Mesenchymal stem cell (in vitro differentiated cells and primary cell): ENCODE measurements at regions not wholly inside any gene's neighbourhood (a gene's known extent, or its start where the extent isn't known, plus 50 kb on each side); places are given as distances from the start of the nearest gene placed in this dataset.
"Not testable (repeated sequence)": the region's sequence is repeated elsewhere in the genome, so short reads cannot be mapped to it uniquely, and the experiment has no call there.

Experiments
- DNase-seq: peaks from one replicate; pipeline ENCODE4 v3.0.0-alpha.2; 2013
- H2AFZ ChIP-seq: one replicate; pipeline ENCODE4 v1.6.1; 2013; ENCODE audit warnings: low read depth, mild to moderate bottlenecking, control low read depth, inconsistent platforms, low read length, moderate library complexity
- H2AK5ac ChIP-seq: 2 replicates; pipeline ENCODE4 v1.6.1; 2013; ENCODE audit warnings: low read length, moderate library complexity, mild to moderate bottlenecking, inconsistent platforms; ENCODE audit not compliant: severe bottlenecking
- H2BK120ac ChIP-seq: one replicate; pipeline ENCODE4 v1.6.1; 2013; ENCODE audit warnings: low read depth, mild to moderate bottlenecking, inconsistent platforms, low read length, moderate library complexity
- H2BK12ac ChIP-seq, 2 experiments: one replicate each; pipeline ENCODE4 v1.6.1; 2013; ENCODE audit warnings: inconsistent platforms in 2 of 2, low read length in 2 of 2, mild to moderate bottlenecking in 2 of 2, moderate library complexity in 2 of 2, control low read depth in 1 of 2
- H2BK15ac ChIP-seq: one replicate; pipeline ENCODE4 v1.6.1; 2013; ENCODE audit warnings: mild to moderate bottlenecking, low read depth, inconsistent platforms; ENCODE audit not compliant: poor library complexity, severe bottlenecking
- H2BK5ac ChIP-seq: 2 replicates; pipeline ENCODE4 v1.6.1; 2013; ENCODE audit warnings: low read depth, mild to moderate bottlenecking, low read length, control low read depth, inconsistent platforms; ENCODE audit not compliant: poor library complexity, severe bottlenecking
- H3K14ac ChIP-seq, 2 experiments: one replicate each; pipeline ENCODE4 v1.6.1; 2013; ENCODE audit warnings: inconsistent platforms in 2 of 2, low read length in 2 of 2, control low read depth in 1 of 2, mild to moderate bottlenecking in 1 of 2, moderate library complexity in 1 of 2
- H3K18ac ChIP-seq, 2 experiments: one replicate each; pipeline ENCODE4 v1.6.1; 2013; ENCODE audit warnings: inconsistent platforms in 2 of 2, low read length in 2 of 2, control low read depth in 1 of 2, low read depth in 1 of 2, mild to moderate bottlenecking in 1 of 2
- H3K23ac ChIP-seq, 2 experiments: one replicate each; pipeline ENCODE4 v1.6.1; 2013; ENCODE audit warnings: inconsistent platforms in 2 of 2, low read length in 2 of 2, mild to moderate bottlenecking in 2 of 2, moderate library complexity in 2 of 2, control low read depth in 1 of 2
- H3K27ac ChIP-seq: 2 replicates; pipeline ENCODE4 v1.5.1; 2013; ENCODE audit warnings: mild to moderate bottlenecking, moderate library complexity, low read length, control low read depth, inconsistent platforms; ENCODE audit not compliant: poor library complexity, severe bottlenecking
- H3K27me3 ChIP-seq, 2 experiments: 2 replicates each; pipeline versions ENCODE4 v1.6.1 to v1.7.0; 2013; ENCODE audit warnings: low read length in 2 of 2, mild to moderate bottlenecking in 2 of 2, moderate library complexity in 2 of 2, control low read depth in 1 of 2, inconsistent platforms in 1 of 2; ENCODE audit not compliant: control insufficient read depth in 1 of 2, insufficient read depth in 1 of 2
- H3K36me3 ChIP-seq, 2 experiments: 2 replicates each; pipeline versions ENCODE4 v1.6.1 to v1.7.0; 2013; ENCODE audit warnings: low read length in 2 of 2, control low read depth in 1 of 2, inconsistent platforms in 1 of 2, low read depth in 1 of 2, mild to moderate bottlenecking in 1 of 2; ENCODE audit not compliant: insufficient read depth in 2 of 2, control insufficient read depth in 1 of 2
- H3K4ac ChIP-seq, 2 experiments: one replicate each; pipeline ENCODE4 v1.6.1; 2013; ENCODE audit warnings: inconsistent platforms in 2 of 2, low read length in 2 of 2, mild to moderate bottlenecking in 2 of 2, moderate library complexity in 2 of 2, control low read depth in 1 of 2, low read depth in 1 of 2
- H3K4me1 ChIP-seq: 2 replicates; pipeline ENCODE4 v1.6.1; 2013; ENCODE audit warnings: low read depth, low read length, control low read depth; ENCODE audit not compliant: control insufficient read depth, insufficient read depth
- H3K4me2 ChIP-seq: 2 replicates; pipeline ENCODE4 v1.6.1; 2013; ENCODE audit warnings: low read length, mild to moderate bottlenecking, inconsistent platforms; ENCODE audit not compliant: poor library complexity, severe bottlenecking
- H3K4me3 ChIP-seq, 2 experiments: 2 replicates each; pipeline versions ENCODE4 v1.5.1 to v1.7.0; 2013; ENCODE audit warnings: low read length in 2 of 2, mild to moderate bottlenecking in 2 of 2, control low read depth in 1 of 2, low read depth in 1 of 2; ENCODE audit not compliant: insufficient read depth in 1 of 2
- H3K79me1 ChIP-seq: replicated peaks from 2 replicates; pipeline ENCODE4 v1.6.1; 2013; ENCODE audit warnings: mild to moderate bottlenecking, control low read depth, low read length, inconsistent platforms; ENCODE audit not compliant: poor library complexity, severe bottlenecking
- H3K9ac ChIP-seq: 2 replicates; pipeline ENCODE4 v1.7.0; 2013; ENCODE audit warnings: mild to moderate bottlenecking, low read length, moderate library complexity
- H3K9me3 ChIP-seq: 2 replicates; pipeline ENCODE4 v1.7.0; 2013; ENCODE audit warnings: mild to moderate bottlenecking, low read length; ENCODE audit not compliant: control insufficient read depth
- H4K8ac ChIP-seq: one replicate; pipeline ENCODE4 v1.6.1; 2013; ENCODE audit warnings: inconsistent platforms, mild to moderate bottlenecking, low read length, moderate library complexity
- H4K91ac ChIP-seq: one replicate; pipeline ENCODE4 v1.6.1; 2013; ENCODE audit warnings: mild to moderate bottlenecking, low read length, inconsistent platforms
- WGBS: methylation state at CpG from one replicate; pipeline ENCODE4 v1.1.7; 2013; ENCODE audit warnings: mixed read lengths; 5-methylcytosine and 5-hydroxymethylcytosine counted together

DNA sequence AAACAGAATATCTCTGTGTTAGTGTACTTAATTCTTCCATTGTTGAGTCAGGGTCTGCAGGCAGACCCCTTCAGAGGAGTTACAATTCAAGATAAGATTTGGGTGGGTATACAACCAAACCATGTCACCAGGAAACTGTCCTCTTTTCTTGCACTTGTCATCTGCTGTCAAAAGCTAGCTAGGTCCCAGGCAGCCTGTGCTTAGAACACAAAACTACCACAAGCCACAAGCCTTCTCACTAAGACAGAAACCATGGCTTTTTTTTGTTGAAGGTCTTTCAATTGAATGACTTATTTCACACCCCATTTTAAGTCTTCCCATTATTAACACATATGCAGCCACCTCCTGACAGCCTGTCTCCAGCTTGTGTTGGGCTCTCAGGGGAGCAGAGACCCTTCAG, 2345.1 kb downstream of the TP53TG3F start:
- H3K4me1 ChIP-seq, H3K27ac ChIP-seq, H2AFZ ChIP-seq, H3K9me3 ChIP-seq, H3K4me2 ChIP-seq, H2AK5ac ChIP-seq, H3K79me1 ChIP-seq, H2BK15ac ChIP-seq, H3K36me3 ChIP-seq, H2BK5ac ChIP-seq, H3K4ac ChIP-seq, H3K14ac ChIP-seq, H4K8ac ChIP-seq, DNase-seq, H3K27me3 ChIP-seq, H3K4me3 ChIP-seq, H3K23ac ChIP-seq, H2BK12ac ChIP-seq, H3K18ac ChIP-seq, H4K91ac ChIP-seq, H3K9ac ChIP-seq, H2BK120ac ChIP-seq: not testable (repeated sequence)

DNA sequence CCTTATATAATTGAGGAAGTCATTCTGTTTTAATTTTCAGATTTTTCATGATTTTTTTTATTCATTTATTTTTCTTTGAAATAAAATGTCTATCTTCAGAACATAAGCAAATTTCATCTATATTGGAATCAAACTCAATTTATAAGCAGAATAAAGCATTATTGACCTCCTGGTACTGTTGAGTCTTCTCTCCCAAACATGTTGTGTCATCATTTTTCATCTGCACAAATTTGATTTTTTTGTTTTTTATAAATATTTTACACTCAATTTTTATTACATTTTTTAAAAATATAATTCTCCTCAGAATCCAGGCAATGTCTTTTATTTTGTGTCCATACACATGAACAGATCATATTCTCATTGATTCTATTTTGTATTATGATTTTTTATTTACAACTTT, 2363.9 kb downstream of the TP53TG3F start:
- Histone ChIP-seq H3K9ac (no peak overlapping the region), H3K4me3 (no peak overlapping the region), H2AK5ac (no peak overlapping the region), H3K79me1 (no peaks in the 10 kb centered on the region), H3K27me3 (no peaks in the 10 kb centered on the region), H3K36me3 (no peaks in the 10 kb centered on the region), H2BK5ac (no peak overlapping the region), H3K14ac (no peak overlapping the region), H4K8ac (no peak overlapping the region), H4K91ac (no peak overlapping the region), H2BK12ac (no peak overlapping the region), H3K18ac (no peak overlapping the region), H3K4ac (no peak overlapping the region), H3K27ac (no peak overlapping the region), H2BK15ac (no peak overlapping the region), H2BK120ac (no peak overlapping the region), H3K9me3 (peaks cover 8% of the 10 kb centered on the region), H3K4me1 (no peaks in the 10 kb centered on the region), H3K23ac (no peak overlapping the region), H3K4me2 (no peak overlapping the region), H2AFZ (no peak overlapping the region)
- DNase-seq = no peak

DNA sequence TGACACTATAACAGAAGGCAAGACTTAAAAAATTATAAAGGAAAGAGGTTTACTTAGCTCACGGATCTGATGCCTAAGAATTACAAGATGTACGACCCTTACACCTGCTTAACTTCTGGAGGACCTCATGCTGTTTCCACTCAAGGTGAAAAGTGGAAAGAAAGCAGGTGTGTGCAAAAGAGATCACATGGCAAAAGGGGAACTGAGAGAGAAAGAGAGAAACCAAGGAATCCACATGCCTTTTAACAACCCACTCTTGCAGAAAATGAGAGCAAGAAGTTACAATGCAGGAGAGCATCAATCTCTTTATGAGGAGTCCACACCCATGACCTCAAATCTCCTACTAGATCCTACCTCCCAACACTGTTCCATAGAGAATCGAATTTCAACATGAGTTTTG, 2382.2 kb downstream of the TP53TG3F start:
- H3K4ac ChIP-seq = no peak overlapping the region
- no peak overlapping the region for H2BK15ac ChIP-seq
- no peaks in the 10 kb centered on the region for H3K79me1 ChIP-seq
- no peak overlapping the region for H3K27ac ChIP-seq
- H2AFZ ChIP-seq = no peak overlapping the region
- H2AK5ac ChIP-seq = no peak overlapping the region
- H3K18ac ChIP-seq = no peak overlapping the region
- 25% methylated on average over 2 of the region's 3 CpGs for WGBS
- no peak overlapping the region for H2BK120ac ChIP-seq
- no peak overlapping the region for H4K91ac ChIP-seq
- H3K27me3 ChIP-seq = no peaks in the 10 kb centered on the region
- no peak overlapping the region for H4K8ac ChIP-seq
- H3K9ac ChIP-seq = no peak overlapping the region
- no peaks in the 10 kb centered on the region for H3K36me3 ChIP-seq
- no peaks in the 10 kb centered on the region for H3K4me1 ChIP-seq
- H2BK5ac ChIP-seq = no peak overlapping the region
- no peak for DNase-seq
- H3K23ac ChIP-seq = no peak overlapping the region
- H3K4me3 ChIP-seq = no peak overlapping the region
- H2BK12ac ChIP-seq = no peak overlapping the region
- no peak overlapping the region for H3K14ac ChIP-seq
- no peak overlapping the region for H3K4me2 ChIP-seq
- H3K9me3 ChIP-seq = peaks cover 27% of the 10 kb centered on the region

DNA sequence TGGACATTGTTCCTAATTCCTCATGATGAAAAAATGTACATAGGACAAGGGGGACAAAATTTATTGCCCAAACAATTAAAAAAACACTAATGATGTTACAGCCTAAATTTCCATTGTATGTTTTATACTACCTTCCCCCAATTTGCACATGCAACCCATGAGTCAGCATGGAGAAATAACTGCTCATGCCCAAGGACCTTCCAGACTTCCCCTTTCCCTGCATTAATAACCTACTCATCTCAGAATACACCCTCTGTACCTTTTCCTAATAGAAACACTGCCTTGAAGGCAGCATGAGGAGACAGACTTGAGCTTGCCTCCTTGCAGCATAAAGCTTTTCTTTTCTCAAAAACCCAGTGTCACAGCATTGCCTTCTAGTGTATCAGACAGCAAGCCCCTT, 2402.8 kb downstream of the TP53TG3F start:
- no peaks in the 10 kb centered on the region for H3K27me3 ChIP-seq
- H3K36me3 ChIP-seq = no peaks in the 10 kb centered on the region
- H3K9me3 ChIP-seq = peaks cover 21% of the 10 kb centered on the region
- H4K8ac ChIP-seq = no peak overlapping the region
- no peak overlapping the region for H2BK15ac ChIP-seq
- H2AFZ ChIP-seq = no peak overlapping the region
- H4K91ac ChIP-seq = no peak overlapping the region
- H3K4ac ChIP-seq = no peak overlapping the region
- H3K9ac ChIP-seq = no peak overlapping the region
- H3K14ac ChIP-seq = no peak overlapping the region
- H2BK120ac ChIP-seq = no peak overlapping the region
- no peaks in the 10 kb centered on the region for H3K79me1 ChIP-seq
- H3K4me3 ChIP-seq = no peak overlapping the region
- no peak overlapping the region for H3K23ac ChIP-seq
- H2AK5ac ChIP-seq = no peak overlapping the region
- no peak overlapping the region for H3K27ac ChIP-seq
- H3K4me1 ChIP-seq = no peaks in the 10 kb centered on the region
- H2BK5ac ChIP-seq = no peak overlapping the region
- DNase-seq = no peak
- no peak overlapping the region for H3K18ac ChIP-seq
- H2BK12ac ChIP-seq = no peak overlapping the region
- no peak overlapping the region for H3K4me2 ChIP-seq
